Gastroesophageal sphincter (tissue), 4 donors: ENCODE measurements at regions not wholly inside any gene's neighbourhood (a gene's known extent, or its start where the extent isn't known, plus 50 kb on each side); places are given as distances from the start of the nearest gene placed in this dataset.
A peak's percentile ranks its signal among the peaks of the same experiment; 100 is the strongest.

ENCODE experiments used
- ATAC-seq: fragments of 150-250 bp; one replicate; pipeline ENCODE4 v1.9.1; 2016; ENCODE audit warnings: mild to moderate bottlenecking, moderate library complexity
- H3K27ac ChIP-seq, 4 donors: fragments of 200-600 bp; sonication (generic) in 3 of 4; 1 replicate in 3 of 4; 2 replicates in 1 of 4; pipeline ENCODE4 v1.5.1; 2016 to 2019
- H3K27me3 ChIP-seq: fragments of 200-600 bp; sonication (generic); one replicate; pipeline ENCODE4 v1.5.1; 2019
- H3K36me3 ChIP-seq, 2 donors: fragments of 200-600 bp; sonication (generic); one replicate each; pipeline ENCODE4 v1.5.1; 2019; ENCODE audit warnings: control low read depth in 1 of 2
- H3K4me1 ChIP-seq, 3 donors: fragments of 200-600 bp; sonication (generic); 1 replicate in 2 of 3; 2 replicates in 1 of 3; pipeline ENCODE4 v1.5.1; 2016 to 2019; ENCODE audit warnings: control low read depth in 2 of 3
- H3K4me3 ChIP-seq, 2 donors: fragments of 200-600 bp; sonication (generic); one replicate each; pipeline ENCODE4 v1.5.1; 2019; ENCODE audit warnings: mild to moderate bottlenecking in 1 of 2, moderate library complexity in 1 of 2
- H3K9me3 ChIP-seq, 3 donors: fragments of 200-600 bp; sonication (generic); one replicate each; pipeline ENCODE4 v1.5.1; 2017 to 2019; ENCODE audit warnings: control low read depth in 2 of 3
- CTCF ChIP-seq, 4 experiments: fragments of 200-600 bp in 2 of 4; fragments of 450-650 bp in 2 of 4; sonication (generic) in 1 of 4; IDR thresholded peaks; one replicate each; pipeline ENCODE4 v1.5.1; 2017 to 2019; ENCODE audit warnings: antibody characterized with exemption in 4 of 4, mild to moderate bottlenecking in 2 of 4, moderate library complexity in 2 of 4
- EP300 ChIP-seq: sonication (generic); formaldehyde crosslinking; IDR thresholded peaks from one replicate; pipeline ENCODE4 v1.6.1; 2017; ENCODE audit warnings: antibody characterized with exemption, mild to moderate bottlenecking
- POLR2A ChIP-seq, 2 donors: fragments of 450-650 bp; IDR thresholded peaks; one replicate each; pipeline ENCODE4 v1.6.1; 2017; ENCODE audit warnings: antibody characterized with exemption in 2 of 2, mild to moderate bottlenecking in 2 of 2, moderate library complexity in 1 of 2
- POLR2AphosphoS5 ChIP-seq: sonication (generic); formaldehyde crosslinking; IDR thresholded peaks from one replicate; pipeline ENCODE4 v1.6.1; 2017; ENCODE audit warnings: antibody characterized with exemption
- WGBS, 2 donors: methylation state at CpG; one replicate each; pipeline ENCODE4 v1.1.5; 2018; ENCODE audit warnings: low coverage in 1 of 2; 5-methylcytosine and 5-hydroxymethylcytosine counted together

GRCh38 chr4:143083756-143084472 lies 100.8 kb upstream of the USP38 start:
- H3K4me3 ChIP-seq: no peak overlapping the region
- TF ChIP-seq EP300: no peak
- no peak for TF ChIP-seq CTCF (IDR thresholded peaks at IDR 0.05)
- TF ChIP-seq POLR2A (IDR thresholded peaks at IDR 0.05): no peak
- no peak for TF ChIP-seq POLR2AphosphoS5
- no peaks in the 10 kb centered on the region for H3K27me3 ChIP-seq
- peaks cover 0 to 11% (median 0%) of the 10 kb centered on the region in 3 donors for H3K4me1 ChIP-seq
- H3K9me3 ChIP-seq: no peaks in the 10 kb centered on the region
- H3K27ac ChIP-seq: no peak overlapping the region
- 33 to 38% methylated on average over 2 of the region's 2 CpGs for WGBS, 2 donors
- no peak for ATAC-seq
- H3K36me3 ChIP-seq: no peaks in the 10 kb centered on the region

DNA sequence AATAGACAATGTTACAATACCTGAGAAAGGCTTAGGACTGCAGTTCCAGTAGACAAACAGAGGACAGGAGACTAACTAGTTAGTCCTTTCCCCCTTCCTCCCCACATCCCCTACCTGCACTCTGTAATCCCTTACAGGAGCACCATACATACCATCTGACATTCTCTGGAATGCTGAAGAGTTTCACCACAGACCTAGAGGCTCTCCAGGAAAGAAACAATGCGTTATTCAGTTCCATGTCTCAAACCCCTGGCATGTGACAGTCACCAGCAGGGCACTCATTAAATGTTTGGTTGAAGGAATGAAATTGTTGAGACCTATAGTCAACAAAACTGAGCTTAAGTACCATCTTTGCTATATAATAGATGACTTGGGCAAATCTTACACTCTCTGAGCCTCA lies 100.2 kb upstream of the USP38 start:
- Histone ChIP-seq H3K36me3 (no peaks in the 10 kb centered on the region), H3K27me3 (no peaks in the 10 kb centered on the region), H3K27ac (no peak overlapping the region), H3K4me3 (no peak overlapping the region), H3K9me3 (no peaks in the 10 kb centered on the region), H3K4me1 (peaks cover 0 to 11% (median 0%) of the 10 kb centered on the region in 3 donors)
- TF ChIP-seq CTCF (IDR thresholded peaks at IDR 0.05): no peak
- no peak for TF ChIP-seq POLR2AphosphoS5
- no peak for TF ChIP-seq POLR2A (IDR thresholded peaks at IDR 0.05)
- no peak for TF ChIP-seq EP300
- ATAC-seq: no peak
- WGBS, 2 donors: 50 to 86% methylated on average over 1 of the region's 1 CpG

DNA sequence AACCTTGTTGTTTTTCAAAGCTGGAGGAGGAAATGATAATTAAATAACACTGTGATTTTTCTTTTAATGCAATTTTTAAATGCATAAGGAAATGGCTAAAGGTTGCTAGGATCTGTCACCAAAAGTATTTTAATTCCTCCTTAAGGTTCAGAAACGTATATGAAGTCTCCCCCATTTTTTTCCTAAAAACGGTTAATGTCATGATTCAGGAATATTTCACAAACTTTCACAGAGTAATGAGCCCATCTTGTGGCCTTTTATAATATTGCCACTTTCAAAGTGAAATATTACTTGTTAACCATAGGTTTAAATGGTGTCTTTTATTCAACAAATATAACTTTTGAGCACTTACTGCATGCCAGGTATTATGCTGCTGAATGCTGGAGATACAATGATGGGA lies 99.5 kb upstream of the USP38 start:
- H3K36me3 ChIP-seq: no peaks in the 10 kb centered on the region
- ATAC-seq: no peak
- peak; percentile 30 to 45 (median 37) for TF ChIP-seq CTCF (IDR thresholded peaks at IDR 0.05)
- no peak for TF ChIP-seq POLR2AphosphoS5
- H3K27me3 ChIP-seq: no peaks in the 10 kb centered on the region
- no peak overlapping the region for H3K27ac ChIP-seq
- H3K4me3 ChIP-seq: no peak overlapping the region
- no peaks in the 10 kb centered on the region for H3K9me3 ChIP-seq
- 4 to 11% methylated on average over 2 of the region's 2 CpGs for WGBS, 2 donors
- H3K4me1 ChIP-seq: peaks cover 0 to 11% (median 0%) of the 10 kb centered on the region in 3 donors

- TF ChIP-seq POLR2A (IDR thresholded peaks at IDR 0.05) (no peak), POLR2AphosphoS5 (no peak), CTCF (IDR thresholded peaks at IDR 0.05) (no peak), EP300 (no peak)
- H3K9me3 ChIP-seq: no peaks in the 10 kb centered on the region
- H3K36me3 ChIP-seq: no peaks in the 10 kb centered on the region
- no peaks in the 10 kb centered on the region for H3K27me3 ChIP-seq
- H3K4me3 ChIP-seq: no peak overlapping the region
- ATAC-seq: no peak
- H3K4me1 ChIP-seq: peaks cover 0 to 11% (median 0%) of the 10 kb centered on the region in 3 donors
- no peak overlapping the region for H3K27ac ChIP-seq
Measured at GRCh38 chr4:143085659-143086058, 99.1 kb upstream of the USP38 start.

DNA sequence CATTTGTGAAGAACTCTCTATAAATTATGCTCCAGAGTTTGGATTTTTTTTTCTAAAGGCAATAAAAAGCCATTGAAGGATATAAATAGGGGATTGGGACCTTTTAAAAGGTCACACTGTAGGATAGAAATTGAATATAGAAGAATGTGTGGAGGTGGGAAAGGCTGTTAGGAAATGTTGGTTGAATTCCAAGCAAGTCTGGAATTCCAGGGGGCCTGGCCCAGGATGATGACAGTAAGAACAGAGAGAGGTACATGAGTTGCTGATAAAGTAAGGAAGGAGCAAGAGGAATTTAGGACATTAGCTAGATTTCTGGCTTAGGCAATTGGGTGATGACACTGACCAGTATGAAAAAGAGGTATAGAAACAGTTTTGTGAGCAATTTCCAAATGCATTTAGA lies 95.4 kb upstream of the USP38 start:
- no peak overlapping the region for H3K27ac ChIP-seq

More for the DNA sequence above, 95.4 kb upstream of the USP38 start:
- H3K4me3 ChIP-seq: no peak overlapping the region
- H3K27me3 ChIP-seq: no peaks in the 10 kb centered on the region
- no peaks in the 10 kb centered on the region for H3K36me3 ChIP-seq
- TF ChIP-seq CTCF (IDR thresholded peaks at IDR 0.05) (no peak), POLR2A (IDR thresholded peaks at IDR 0.05) (no peak), POLR2AphosphoS5 (no peak), EP300 (no peak)
- no peak for ATAC-seq
- no peaks in the 10 kb centered on the region for H3K9me3 ChIP-seq
- peaks cover 0 to 3% (median 0%) of the 10 kb centered on the region in 3 donors for H3K4me1 ChIP-seq
